OCI-LY7 (cell line): ENCODE measurements at regions not wholly inside any gene's neighbourhood (a gene's known extent, or its start where the extent isn't known, plus 50 kb on each side); places are given as distances from the start of the nearest gene placed in this dataset.

Experiments used
- BruUV-seq: library from RNA; stranded (reverse); fragments of 400-500 nt; replicated peaks from 2 replicates; lab custom pipeline; 2021; lab: Mats Ljungman, UMichigan
- CTCF ChIA-PET: fragments of 300-600 bp; sonication (Branson Sonifier 250); formaldehyde crosslinking; loops from one replicate; lab custom pipeline; 2022; ENCODE audit warnings: antibody characterized with exemption; ENCODE audit not compliant: unreplicated experiment; lab: Charles Lee
- POLR2A ChIA-PET: fragments of 300-600 bp; sonication (Branson Sonifier 250); formaldehyde crosslinking; loops from one replicate; lab custom pipeline; 2022; ENCODE audit warnings: antibody characterized with exemption; lab: Charles Lee
- DNase-seq: peaks from one replicate; pipeline ENCODE4 v3.0.0-alpha.2; 2015; ENCODE audit warnings: low spot score
- H2AFZ ChIP-seq: fragments of 200-600 bp; sonication (generic), shearing (Covaris generic); 2 replicates; pipeline ENCODE4 v1.6.1; 2014; ENCODE audit warnings: mild to moderate bottlenecking, antibody characterized with exemption, low read length, moderate library complexity
- H3K27ac ChIP-seq: fragments of 200-600 bp; sonication (generic); 2 replicates; pipeline ENCODE4 v1.5.1; 2014; ENCODE audit warnings: mixed run types, low read depth, mild to moderate bottlenecking, moderate library complexity, low read length, inconsistent platforms; ENCODE audit not compliant: poor library complexity, severe bottlenecking
- H3K36me3 ChIP-seq: fragments of 200-600 bp; sonication (generic); 2 replicates; pipeline ENCODE4 v1.6.1; 2014; ENCODE audit warnings: mild to moderate bottlenecking, antibody characterized with exemption, low read length, moderate library complexity, mixed read lengths; ENCODE audit not compliant: insufficient read depth
- H3K4me1 ChIP-seq: fragments of 200-600 bp; sonication (generic); 2 replicates; pipeline ENCODE4 v1.5.1; 2014; ENCODE audit warnings: mild to moderate bottlenecking, low read length; ENCODE audit not compliant: insufficient read depth, poor library complexity, severe bottlenecking
- H3K4me2 ChIP-seq: fragments of 200-600 bp; sonication (generic); 2 replicates; pipeline ENCODE4 v1.6.1; 2014; ENCODE audit warnings: mild to moderate bottlenecking, low read length
- H3K4me3 ChIP-seq: fragments of 200-600 bp; sonication (generic); 2 replicates; pipeline ENCODE4 v1.5.1; 2014; ENCODE audit warnings: mild to moderate bottlenecking, low read depth, low read length; ENCODE audit not compliant: poor library complexity, severe bottlenecking
- H3K79me2 ChIP-seq: fragments of 200-600 bp; sonication (generic); 2 replicates; pipeline ENCODE4 v1.6.1; 2016; ENCODE audit warnings: low read depth, mild to moderate bottlenecking, low read length, moderate library complexity, mixed read lengths; ENCODE audit not compliant: insufficient read depth
- H3K9me2 ChIP-seq: fragments of 200-600 bp; sonication (generic); 2 replicates; pipeline ENCODE4 v1.6.1; 2016; ENCODE audit warnings: mild to moderate bottlenecking, low read length, mixed read lengths; ENCODE audit not compliant: insufficient read depth
- H3K9me3 ChIP-seq: fragments of 200-600 bp; sonication (generic); 2 replicates; pipeline ENCODE4 v1.6.1; 2014; ENCODE audit warnings: mild to moderate bottlenecking, mixed run types, low read length, mixed read lengths
- H4K20me1 ChIP-seq: fragments of 200-600 bp; sonication (generic); 2 replicates; pipeline ENCODE4 v1.6.1; 2014; ENCODE audit warnings: mild to moderate bottlenecking, antibody characterized with exemption, low read length, moderate library complexity, mixed read lengths; ENCODE audit not compliant: insufficient read depth
- CTCF ChIP-seq: fragments of 200-600 bp; sonication (generic); conservative IDR thresholded peaks from 2 replicates; pipeline ENCODE4 v1.5.1; 2014; ENCODE audit warnings: mild to moderate bottlenecking, antibody characterized with exemption, low read length, moderate library complexity, mixed read lengths
- EZH2phosphoT487 ChIP-seq: fragments of 200-600 bp; sonication (generic); IDR thresholded peaks from 2 replicates; pipeline ENCODE4 v1.6.1; 2018; ENCODE audit warnings: low read depth, borderline replicate concordance, mild to moderate bottlenecking, mixed run types, antibody characterized with exemption, low read length, moderate library complexity, mixed read lengths
- intact Hi-C: fragments of 100-400 bp; cut with micrococcal nuclease; formaldehyde crosslinking; loops from one replicate; pipeline ENCODE4 v1.10.0; 2022; ENCODE audit not compliant: unreplicated experiment

- ChIA-PET POLR2A (no interaction called here), CTCF (no interaction called here)
- no peak overlapping the region for H3K4me3 ChIP-seq
- no TSS peak for BruUV-seq
- H2AFZ ChIP-seq, result no peak overlapping the region
- intact Hi-C loops, result no loop called here
- H3K4me2 ChIP-seq, result no peak overlapping the region
- TF ChIP-seq CTCF (no peak), EZH2phosphoT487 (no peak)
- no peaks in the 10 kb centered on the region for H3K9me3 ChIP-seq
- no peaks in the 10 kb centered on the region for H3K9me2 ChIP-seq
- no peak for DNase-seq
- H4K20me1 ChIP-seq, result no peaks in the 10 kb centered on the region
- H3K27ac ChIP-seq, result no peak overlapping the region
- no peaks in the 10 kb centered on the region for H3K4me1 ChIP-seq
- H3K36me3 ChIP-seq, result no peaks in the 10 kb centered on the region
- H3K79me2 ChIP-seq, result no peaks in the 10 kb centered on the region
Measured at GRCh38 chr10:52666931-52667330, 105.7 kb downstream of the MBL2 start.

GRCh38 chr10:52668024-52668423 lies 104.6 kb downstream of the MBL2 start:
- Histone ChIP-seq H3K36me3 (no peaks in the 10 kb centered on the region), H3K4me1 (no peaks in the 10 kb centered on the region), H3K27ac (no peak overlapping the region), H3K4me3 (no peak overlapping the region), H3K79me2 (no peaks in the 10 kb centered on the region), H4K20me1 (no peaks in the 10 kb centered on the region), H3K9me3 (no peaks in the 10 kb centered on the region), H3K9me2 (no peaks in the 10 kb centered on the region), H2AFZ (no peak overlapping the region), H3K4me2 (no peak overlapping the region)
- intact Hi-C loops, result no loop called here
- CTCF ChIA-PET, result no interaction called here
- BruUV-seq, result no TSS peak
- DNase-seq, result no peak
- TF ChIP-seq CTCF, result no peak
- TF ChIP-seq EZH2phosphoT487, result no peak
- POLR2A ChIA-PET, result interaction anchor here (1.2 kb wide), 1 partner anchor 30 kb away, joined by 3 read pairs; no protein-coding TSS in a partner anchor

GRCh38 chr10:52672880-52673279 lies 99.7 kb downstream of the MBL2 start:
- CTCF ChIA-PET, result no interaction called here
- no peak overlapping the region for H2AFZ ChIP-seq
- H4K20me1 ChIP-seq, result no peaks in the 10 kb centered on the region
- no TSS peak for BruUV-seq
- H3K36me3 ChIP-seq, result no peaks in the 10 kb centered on the region
- no peaks in the 10 kb centered on the region for H3K79me2 ChIP-seq
- no peaks in the 10 kb centered on the region for H3K9me3 ChIP-seq
- H3K4me2 ChIP-seq, result no peak overlapping the region
- TF ChIP-seq EZH2phosphoT487 (no peak), CTCF (no peak)
- DNase-seq, result no peak
- H3K4me1 ChIP-seq, result no peaks in the 10 kb centered on the region
- H3K9me2 ChIP-seq, result no peaks in the 10 kb centered on the region
- intact Hi-C loops, result no loop called here
- POLR2A ChIA-PET, result no interaction called here
- H3K4me3 ChIP-seq, result no peak overlapping the region
- no peak overlapping the region for H3K27ac ChIP-seq
